ENCODE measurements at regions not wholly inside any gene's neighbourhood (a gene's known extent, or its start where the extent isn't known, plus 50 kb on each side); places are given as distances from the start of the nearest gene placed in this dataset.
A peak's percentile ranks its signal among the peaks of the same experiment; 100 is the strongest.

DNA sequence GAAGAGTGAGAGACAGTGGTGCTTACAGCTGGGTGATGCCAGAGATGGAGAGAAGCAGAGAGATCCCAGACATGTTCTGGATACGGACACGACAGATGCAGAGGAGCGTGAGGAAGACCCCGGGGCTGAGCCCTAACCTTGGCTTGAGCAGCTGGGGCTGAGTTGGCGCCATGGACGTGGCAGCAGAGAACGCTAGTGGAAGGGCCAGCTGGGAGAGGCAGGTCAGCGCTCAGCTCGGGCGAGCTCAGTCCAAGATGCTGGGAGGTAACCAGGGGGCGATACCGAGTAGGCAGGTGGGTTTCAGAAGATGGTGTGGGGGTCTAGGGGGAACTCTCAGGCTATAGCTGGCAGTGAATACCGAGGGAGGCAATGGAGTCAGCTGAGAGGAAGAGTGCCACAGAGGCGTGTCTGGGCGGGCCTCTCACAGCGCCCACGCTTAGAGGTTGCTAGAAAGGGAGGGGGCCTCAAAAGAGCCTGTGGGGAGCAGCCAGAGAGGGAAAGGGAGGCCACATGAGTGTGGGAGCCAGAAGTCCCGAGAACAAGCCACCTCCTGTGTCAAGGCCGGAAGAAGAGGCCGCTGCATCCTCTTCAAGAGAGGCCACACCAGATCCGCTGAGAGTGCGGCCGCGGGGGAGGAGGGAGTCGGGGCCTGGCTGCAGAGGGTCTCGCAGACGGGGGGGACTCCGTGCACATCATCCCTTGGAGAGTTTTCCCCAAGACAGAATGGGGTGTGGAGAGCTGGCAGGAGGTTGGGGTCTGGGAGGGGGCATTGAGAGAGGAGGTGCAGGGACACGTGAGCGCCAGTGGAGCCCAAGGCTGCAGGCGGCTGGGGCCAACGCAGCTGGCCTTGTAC, 57.0 kb upstream of the DIO3 start:
- Histone ChIP-seq H3K9me3 (ENCODE audit: low read length) (no peaks in the 10 kb centered on the region), H3K27me3 (ENCODE audit: insufficient read depth, low read length, poor library complexity, severe bottlenecking) (no peaks in the 10 kb centered on the region), H3K36me3 (ENCODE audit: insufficient read depth, low read length) (no peaks in the 10 kb centered on the region), H3K4me1 (ENCODE audit: insufficient read depth, low read length) (no peaks in the 10 kb centered on the region), H3K4me3 (ENCODE audit: low read length) (no peak overlapping the region), H3K27ac (ENCODE audit: low read depth, low read length) (no peak overlapping the region)
- ChIA-PET POLR2A (no interaction called here), CTCF (no interaction called here)
- Mint-ChIP-seq H3K27ac (no peak overlapping the region), H3K4me3 (no peak overlapping the region), H3K27me3 (peaks cover 4 to 19% of the 10 kb centered on the region in 2 donors), H3K9me3 (peaks cover 0 to 3% (median 0%) of the 10 kb centered on the region in 5 donors), H3K36me3 (no peaks in the 10 kb centered on the region), H3K4me1 (no peaks in the 10 kb centered on the region)
- peak in 1 of 5 donors; percentile 42 for DNase-seq

DNA sequence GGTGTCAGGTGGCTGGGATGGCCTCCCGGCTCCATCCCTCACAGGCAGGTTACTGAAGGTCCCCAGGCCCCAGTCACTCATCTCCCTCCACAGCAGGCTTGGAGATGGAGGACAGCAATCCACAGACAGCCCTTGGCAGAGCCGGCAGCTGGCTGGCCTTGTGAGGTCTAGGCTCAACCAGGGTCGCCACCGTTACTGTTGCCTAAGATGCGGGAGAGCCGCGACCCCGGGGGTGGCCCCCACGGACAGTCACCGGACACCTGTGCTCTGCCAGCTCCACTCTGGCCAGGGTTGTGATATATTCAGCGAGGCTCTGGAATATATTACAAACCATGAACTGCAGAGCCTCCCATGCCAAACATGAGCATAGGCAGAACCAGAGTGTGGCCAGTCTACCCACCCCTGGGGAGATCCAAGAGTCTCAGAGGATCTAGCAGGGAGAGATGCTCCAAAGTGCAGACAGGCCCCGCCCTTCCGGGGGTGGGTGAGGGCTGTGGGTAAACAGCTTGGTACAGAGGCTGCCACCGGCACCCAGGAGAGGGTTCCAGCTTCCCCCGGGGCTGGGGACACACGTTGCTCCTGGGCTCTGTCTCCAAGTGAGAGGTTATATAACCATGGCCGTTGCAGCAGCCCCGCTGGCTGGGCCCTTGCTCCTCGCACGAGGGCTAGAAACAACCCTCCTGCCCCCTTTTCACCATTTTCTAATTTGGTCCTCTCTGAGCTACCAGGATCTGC, 55.9 kb upstream of the DIO3 start:
- ChIA-PET CTCF (no interaction called here), POLR2A (no interaction called here)
- Histone ChIP-seq H3K4me3 (ENCODE audit: low read length) (no peak overlapping the region), H3K27ac (ENCODE audit: low read depth, low read length) (no peak overlapping the region), H3K27me3 (ENCODE audit: insufficient read depth, low read length, poor library complexity, severe bottlenecking) (no peaks in the 10 kb centered on the region), H3K4me1 (ENCODE audit: insufficient read depth, low read length) (no peaks in the 10 kb centered on the region), H3K9me3 (ENCODE audit: low read length) (no peaks in the 10 kb centered on the region), H3K36me3 (ENCODE audit: insufficient read depth, low read length) (no peaks in the 10 kb centered on the region)
- Mint-ChIP-seq H3K36me3 (no peaks in the 10 kb centered on the region), H3K27me3 (peaks cover 2 to 16% of the 10 kb centered on the region in 2 donors), H3K9me3 (peaks cover 0 to 3% (median 0%) of the 10 kb centered on the region in 5 donors), H3K27ac (no peak overlapping the region), H3K4me1 (no peaks in the 10 kb centered on the region), H3K4me3 (no peak overlapping the region)
- DNase-seq = peak in 1 of 5 donors; percentile 29

DNA sequence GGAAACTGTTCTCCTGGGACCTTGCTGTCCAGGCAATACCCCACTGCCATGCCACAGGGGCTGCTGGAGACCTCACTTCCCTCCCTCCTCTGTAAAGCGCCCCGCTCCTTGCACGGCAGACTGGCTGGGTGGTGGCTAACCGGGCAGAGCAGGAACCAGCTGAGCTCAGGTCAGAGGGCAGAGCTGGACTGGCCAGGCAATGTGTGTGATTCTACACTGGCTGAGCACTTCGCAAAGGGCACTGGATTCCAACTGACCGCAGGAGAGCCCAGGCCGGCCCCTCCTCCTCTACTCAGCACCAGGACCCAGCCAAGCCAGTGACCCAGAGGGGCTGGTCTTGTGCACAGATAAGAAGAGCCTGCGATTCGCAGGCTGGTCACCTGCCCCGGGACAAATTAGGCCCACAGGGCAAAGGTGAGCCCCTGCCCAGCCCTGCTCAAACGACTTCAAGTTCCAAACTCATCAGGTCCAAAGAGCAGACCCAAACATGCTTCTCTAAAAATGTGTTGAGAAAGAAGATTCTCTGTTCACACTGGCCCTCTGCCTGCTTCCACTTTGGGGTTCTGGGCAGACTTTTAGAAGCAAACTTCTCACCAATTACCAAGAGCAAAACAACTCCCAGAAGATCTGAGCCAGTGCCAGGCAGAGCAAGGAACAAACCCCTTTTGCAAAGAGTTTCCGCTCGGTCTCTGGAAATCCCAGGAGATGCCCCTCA, 54.9 kb upstream of the DIO3 start:
- H3K4me1 Mint-ChIP-seq = no peaks in the 10 kb centered on the region
- POLR2A ChIA-PET = no interaction called here
- H3K36me3 Mint-ChIP-seq = no peaks in the 10 kb centered on the region
- no peaks in the 10 kb centered on the region for H3K36me3 ChIP-seq (ENCODE audit: insufficient read depth, low read length)
- H3K4me3 Mint-ChIP-seq = no peak overlapping the region
- H3K27me3 Mint-ChIP-seq = peaks cover 2 to 8% of the 10 kb centered on the region in 2 donors
- DNase-seq = no peak
- no peaks in the 10 kb centered on the region for H3K4me1 ChIP-seq (ENCODE audit: insufficient read depth, low read length)
- peaks cover 0 to 3% (median 0%) of the 10 kb centered on the region in 5 donors for H3K9me3 Mint-ChIP-seq
- CTCF ChIA-PET = no interaction called here
- no peaks in the 10 kb centered on the region for H3K27me3 ChIP-seq (ENCODE audit: insufficient read depth, low read length, poor library complexity, severe bottlenecking)
- H3K9me3 ChIP-seq (ENCODE audit: low read length) = no peaks in the 10 kb centered on the region
- no peak overlapping the region for H3K4me3 ChIP-seq (ENCODE audit: low read length)
- H3K27ac Mint-ChIP-seq = no peak overlapping the region
- H3K27ac ChIP-seq (ENCODE audit: low read depth, low read length) = no peak overlapping the region

GRCh38 chr14:101506926-101507835, 54.1 kb upstream of the DIO3 start:
- no peak for DNase-seq
- Histone ChIP-seq H3K4me1 (ENCODE audit: insufficient read depth, low read length) (no peaks in the 10 kb centered on the region), H3K36me3 (ENCODE audit: insufficient read depth, low read length) (no peaks in the 10 kb centered on the region), H3K9me3 (ENCODE audit: low read length) (no peaks in the 10 kb centered on the region), H3K27ac (ENCODE audit: low read depth, low read length) (no peak overlapping the region), H3K4me3 (ENCODE audit: low read length) (no peak overlapping the region), H3K27me3 (ENCODE audit: insufficient read depth, low read length, poor library complexity, severe bottlenecking) (no peaks in the 10 kb centered on the region)
- peaks cover 0 to 2% of the 10 kb centered on the region in 2 donors for H3K27me3 Mint-ChIP-seq
- peak overlapping the region in 1 of 8 donors; percentile 63 for H3K27ac Mint-ChIP-seq
- POLR2A ChIA-PET = no interaction called here
- CTCF ChIA-PET = no interaction called here
- no peaks in the 10 kb centered on the region for H3K36me3 Mint-ChIP-seq
- H3K4me1 Mint-ChIP-seq = no peaks in the 10 kb centered on the region
- no peak overlapping the region for H3K4me3 Mint-ChIP-seq
- peaks cover 0 to 3% (median 0%) of the 10 kb centered on the region in 5 donors for H3K9me3 Mint-ChIP-seq

DNA sequence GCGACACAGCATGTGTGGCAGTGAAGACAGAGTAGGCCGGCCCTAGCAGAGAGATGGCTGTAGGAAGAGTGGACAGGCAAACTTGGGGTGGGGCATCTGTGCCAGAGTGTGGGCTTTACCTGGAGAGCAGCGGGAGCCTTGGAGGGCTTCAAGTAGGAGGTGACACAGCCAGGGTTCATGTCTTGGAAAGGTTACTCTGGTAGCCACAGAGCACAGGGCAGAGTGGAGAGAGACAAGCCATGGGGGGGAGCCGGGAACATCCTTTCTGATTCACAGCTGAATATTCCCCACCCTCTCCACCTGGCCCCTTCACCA, 53.5 kb upstream of the DIO3 start:
- DNase-seq = no peak
- ChIA-PET CTCF (no interaction called here), POLR2A (no interaction called here)
- no peak overlapping the region for H3K27ac ChIP-seq (ENCODE audit: low read depth, low read length)
- Mint-ChIP-seq H3K36me3 (no peaks in the 10 kb centered on the region), H3K9me3 (peaks cover 0 to 3% (median 0%) of the 10 kb centered on the region in 5 donors), H3K4me3 (no peak overlapping the region), H3K27me3 (peaks cover 0 to 2% of the 10 kb centered on the region in 2 donors), H3K4me1 (no peaks in the 10 kb centered on the region), H3K27ac (peak overlapping the region in 1 of 8 donors; percentile 63)
- no peaks in the 10 kb centered on the region for H3K4me1 ChIP-seq (ENCODE audit: insufficient read depth, low read length)
- H3K9me3 ChIP-seq (ENCODE audit: low read length) = no peaks in the 10 kb centered on the region
- H3K36me3 ChIP-seq (ENCODE audit: insufficient read depth, low read length) = no peaks in the 10 kb centered on the region
- H3K4me3 ChIP-seq (ENCODE audit: low read length) = no peak overlapping the region
- no peaks in the 10 kb centered on the region for H3K27me3 ChIP-seq (ENCODE audit: insufficient read depth, low read length, poor library complexity, severe bottlenecking)

GRCh38 chr14:101508196-101508947, 52.9 kb upstream of the DIO3 start:
- H3K9me3 Mint-ChIP-seq = peaks cover 0 to 3% (median 0%) of the 10 kb centered on the region in 5 donors
- H3K27ac Mint-ChIP-seq = peak overlapping the region in 1 of 8 donors; percentile 36
- no peaks in the 10 kb centered on the region for H3K9me3 ChIP-seq (ENCODE audit: low read length)
- no peaks in the 10 kb centered on the region for H3K4me1 Mint-ChIP-seq
- H3K36me3 Mint-ChIP-seq = no peaks in the 10 kb centered on the region
- H3K36me3 ChIP-seq (ENCODE audit: insufficient read depth, low read length) = no peaks in the 10 kb centered on the region
- peak in 1 of 5 donors; percentile 17 for DNase-seq
- H3K27me3 ChIP-seq (ENCODE audit: insufficient read depth, low read length, poor library complexity, severe bottlenecking) = no peaks in the 10 kb centered on the region
- H3K27ac ChIP-seq (ENCODE audit: low read depth, low read length) = no peak overlapping the region
- no peak overlapping the region for H3K4me3 Mint-ChIP-seq
- CTCF ChIA-PET = no interaction called here
- no peaks in the 10 kb centered on the region for H3K4me1 ChIP-seq (ENCODE audit: insufficient read depth, low read length)
- POLR2A ChIA-PET = no interaction called here
- peaks cover 0 to 2% of the 10 kb centered on the region in 2 donors for H3K27me3 Mint-ChIP-seq
- no peak overlapping the region for H3K4me3 ChIP-seq (ENCODE audit: low read length)

DNA sequence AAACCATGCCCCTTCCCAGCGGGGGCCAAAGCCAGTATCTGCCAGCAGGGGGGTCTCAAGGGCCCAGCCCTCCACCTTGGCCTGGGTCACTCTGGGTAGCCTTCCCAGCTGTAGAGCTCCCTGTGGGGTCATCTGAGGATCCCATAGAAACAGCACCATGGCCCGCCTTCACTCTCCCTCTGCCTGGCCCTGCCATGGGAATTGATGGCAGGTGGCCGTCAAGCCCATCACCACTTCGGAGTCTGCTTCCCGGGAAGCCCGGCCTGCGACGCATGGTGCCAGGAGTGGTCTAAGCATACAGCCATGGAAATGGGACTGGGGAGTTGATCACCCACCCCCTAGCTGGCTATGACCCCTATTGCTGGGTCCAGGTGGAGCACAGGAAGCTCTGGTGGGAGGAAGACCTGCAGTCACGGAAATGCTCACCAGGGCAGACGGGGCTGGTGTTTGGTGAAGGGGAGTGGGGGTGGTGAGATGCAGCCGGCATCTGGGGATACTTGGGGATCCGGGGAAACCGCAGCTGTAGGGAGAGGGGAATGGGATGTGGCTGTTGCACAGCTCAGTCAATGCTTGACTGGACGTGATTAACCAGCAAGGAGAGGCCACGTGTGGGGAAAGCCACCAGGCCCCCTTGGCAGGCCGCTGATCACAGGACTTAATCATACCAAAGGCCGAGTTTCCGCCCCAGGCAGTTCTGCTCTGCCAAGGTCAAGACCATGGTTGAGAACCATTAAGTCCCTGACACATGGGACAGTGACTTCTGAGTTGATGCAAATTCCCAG, 52.2 kb upstream of the DIO3 start:
- H3K36me3 Mint-ChIP-seq = no peaks in the 10 kb centered on the region
- Histone ChIP-seq H3K4me3 (ENCODE audit: low read length) (no peak overlapping the region), H3K27me3 (ENCODE audit: insufficient read depth, low read length, poor library complexity, severe bottlenecking) (no peaks in the 10 kb centered on the region), H3K9me3 (ENCODE audit: low read length) (no peaks in the 10 kb centered on the region), H3K4me1 (ENCODE audit: insufficient read depth, low read length) (no peaks in the 10 kb centered on the region), H3K27ac (ENCODE audit: low read depth, low read length) (no peak overlapping the region), H3K36me3 (ENCODE audit: insufficient read depth, low read length) (no peaks in the 10 kb centered on the region)
- no peaks in the 10 kb centered on the region for H3K4me1 Mint-ChIP-seq
- peaks cover 0 to 2% of the 10 kb centered on the region in 2 donors for H3K27me3 Mint-ChIP-seq
- DNase-seq = peak in 1 of 5 donors; percentile 43
- no peak overlapping the region for H3K4me3 Mint-ChIP-seq
- peaks cover 0 to 1% (median 0%) of the 10 kb centered on the region in 5 donors for H3K9me3 Mint-ChIP-seq
- H3K27ac Mint-ChIP-seq = no peak overlapping the region
- ChIA-PET POLR2A (no interaction called here), CTCF (no interaction called here)
